CD4-positive, alpha-beta T cell treated with Interferon alpha-2 for 1 hour (primary cell): ENCODE measurements at regions not wholly inside any gene's neighbourhood (a gene's known extent, or its start where the extent isn't known, plus 50 kb on each side); places are given as distances from the start of the nearest gene placed in this dataset.

Experiments
- DNase-seq, 2 donors: peaks; one replicate each; pipeline ENCODE4 v3.0.0-alpha.2; 2020 to 2022

- DNase-seq: no peak
Observed at GRCh38 chr4:169807934-169808509, 50.3 kb upstream of the HPF1 start.
